ENCODE measurements at regions not wholly inside any gene's neighbourhood (a gene's known extent, or its start where the extent isn't known, plus 50 kb on each side); places are given as distances from the start of the nearest gene placed in this dataset.
"Not testable (repeated sequence)": the region's sequence is repeated elsewhere in the genome, so short reads cannot be mapped to it uniquely, and the experiment has no call there.

GRCh38 chr5:103676198-103676597 lies 113.6 kb upstream of the NUDT12 start:
- not testable (repeated sequence) for TF ChIP-seq USF2 (IDR thresholded peaks at IDR 0.05; ENCODE audit: borderline replicate concordance, low read depth, low read length); PBX3 (IDR thresholded peaks at IDR 0.05); USF1 (IDR thresholded peaks at IDR 0.05; ENCODE audit: borderline replicate concordance, low read depth); GABPA (IDR thresholded peaks at IDR 0.05; ENCODE audit: low read depth); EP300 (IDR thresholded peaks at IDR 0.05; ENCODE audit: borderline replicate concordance in 1 of 2, low read depth in 1 of 2, low read length in 1 of 2); REST (IDR thresholded peaks at IDR 0.05; ENCODE audit: low read depth, low read length); MXI1 (IDR thresholded peaks at IDR 0.05; ENCODE audit: low read depth, low read length)
- peak; percentile 50; the same call in 1 of the 2 replicates for TF ChIP-seq FOSL2 (IDR thresholded peaks at IDR 0.05; ENCODE audit: borderline replicate concordance, low read depth)
